GM12865 (cell line): ENCODE measurements at regions not wholly inside any gene's neighbourhood (a gene's known extent, or its start where the extent isn't known, plus 50 kb on each side); places are given as distances from the start of the nearest gene placed in this dataset.

ENCODE experiments used
- DNase-seq: peaks from one replicate; pipeline ENCODE4 v3.0.0; 2010; ENCODE audit warnings: low read depth
- H3K4me3 ChIP-seq: 2 replicates; pipeline ENCODE4 v1.5.1; 2011; ENCODE audit warnings: mild to moderate bottlenecking, low read depth, low read length, control low read depth
- CTCF ChIP-seq: IDR thresholded peaks from 2 replicates; pipeline ENCODE4 v1.5.1; 2011; ENCODE audit warnings: low read length, control low read depth, low read depth, inconsistent platforms; ENCODE audit not compliant: insufficient read depth; ENCODE audit errors: missing control alignments

- H3K4me3 ChIP-seq: no peak overlapping the region
- DNase-seq: no peak
- no peak for TF ChIP-seq CTCF
These were observed 71.5 kb upstream of the VEGFC start for GRCh38 chr4:176864238-176864637.

DNA sequence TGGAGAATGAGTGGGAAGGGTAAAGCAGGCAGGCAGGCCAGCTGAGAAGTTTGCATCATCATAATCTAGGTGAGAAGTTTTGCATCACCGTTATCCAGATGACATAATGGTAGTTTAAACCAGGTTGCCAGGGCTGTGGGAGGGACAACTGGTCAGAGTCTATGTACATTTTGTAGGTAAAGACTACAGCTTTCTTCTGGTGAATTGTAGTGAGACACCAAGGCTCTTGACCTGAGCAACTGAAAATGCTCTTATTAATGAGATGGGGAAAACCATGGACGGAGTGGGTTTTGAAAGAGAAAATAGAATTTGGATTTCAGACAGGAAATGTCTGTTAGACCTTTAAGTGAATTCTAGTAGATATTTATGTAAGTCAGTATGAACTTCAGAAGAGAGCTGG, 76.0 kb upstream of the VEGFC start:
- H3K4me3 ChIP-seq: no peak overlapping the region
- TF ChIP-seq CTCF: no peak
- no peak for DNase-seq

DNA sequence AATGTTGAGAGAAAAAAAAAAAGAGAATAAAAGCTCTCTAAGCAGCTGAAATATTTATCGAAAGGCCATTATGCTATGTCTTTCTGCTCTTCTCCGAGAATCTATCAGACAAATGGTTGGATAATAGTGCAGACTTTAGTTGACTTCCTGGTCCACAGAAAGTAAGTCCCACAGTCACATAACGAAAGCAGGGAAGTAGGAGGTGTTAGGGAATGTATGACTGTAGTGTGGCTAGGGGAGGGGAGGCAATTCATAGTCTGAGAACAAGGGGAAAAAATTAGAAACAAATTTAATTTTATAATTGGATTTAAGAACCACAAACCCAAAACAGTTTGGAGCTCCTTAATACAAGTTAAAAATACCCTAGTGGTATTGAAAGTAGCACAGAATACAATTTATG, 79.7 kb upstream of the VEGFC start:
- TF ChIP-seq CTCF: no peak
- no peak overlapping the region for H3K4me3 ChIP-seq
- DNase-seq: no peak

DNA sequence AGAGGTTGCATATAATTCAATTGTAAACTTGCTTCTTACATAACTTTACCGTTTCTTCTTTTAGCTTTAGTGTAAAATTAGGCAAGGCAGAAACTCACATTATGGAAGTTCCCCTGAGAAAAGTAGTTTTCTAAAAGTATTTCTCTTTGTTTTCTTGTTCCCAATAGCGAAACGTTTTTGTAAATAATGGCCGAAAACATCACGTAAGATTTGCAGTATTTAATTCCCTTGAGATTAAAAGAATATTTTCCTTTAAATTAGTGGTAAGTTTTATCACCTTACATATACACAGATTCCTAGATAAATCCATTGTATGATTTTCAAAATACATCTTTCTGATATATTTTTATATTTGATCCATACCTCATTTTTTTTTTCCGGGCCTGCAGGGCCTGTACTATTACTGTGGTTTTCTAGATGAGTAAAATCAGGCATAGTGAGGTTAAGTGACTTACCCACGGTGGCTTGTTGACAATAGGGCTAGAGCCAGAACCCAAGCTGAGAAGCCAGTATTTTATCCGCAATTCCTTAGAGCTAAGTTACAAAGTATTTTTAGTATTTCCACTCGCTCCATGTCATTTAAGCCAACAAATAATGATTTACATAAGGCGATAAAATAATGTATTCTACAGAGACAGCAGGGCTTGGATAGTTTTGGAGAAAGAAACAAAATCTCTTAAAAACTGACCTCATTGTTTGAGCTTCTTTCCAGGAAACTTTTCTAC, 82.2 kb upstream of the VEGFC start:
- TF ChIP-seq CTCF: no peak
- DNase-seq: no peak
- no peak overlapping the region for H3K4me3 ChIP-seq

GRCh38 chr4:176875446-176875930, 82.8 kb upstream of the VEGFC start:
- DNase-seq: no peak
- no peak for TF ChIP-seq CTCF
- H3K4me3 ChIP-seq: no peak overlapping the region

- DNase-seq: no peak
- no peak overlapping the region for H3K4me3 ChIP-seq
- TF ChIP-seq CTCF: no peak
These were observed 86.8 kb upstream of the VEGFC start for GRCh38 chr4:176879380-176880116.
